Heart left ventricle (tissue), 13 donors: ENCODE measurements at regions not wholly inside any gene's neighbourhood (a gene's known extent, or its start where the extent isn't known, plus 50 kb on each side); places are given as distances from the start of the nearest gene placed in this dataset.

Experiments
- POLR2A ChIP-seq, 2 donors: fragments of 450-650 bp; IDR thresholded peaks; one replicate each; pipeline ENCODE4 v1.6.1; 2017; ENCODE audit warnings: antibody characterized with exemption in 2 of 2, mild to moderate bottlenecking in 2 of 2, moderate library complexity in 2 of 2
- TF ChIP-seq, protein P1 (sequence below), 12 donors: fragments of 200-600 bp; sonication (generic) in 4 of 12; IDR thresholded peaks; one replicate each; pipeline versions ENCODE4 v1.5.0 to v1.8.0; 2018 to 2022; ENCODE audit warnings: antibody characterized with exemption in 12 of 12, mild to moderate bottlenecking in 5 of 12
- donor health status: ischemic (EF 13 %, LVEDD 7.1; RV severe dilation, severe dysfunction).
- donor health status: DM: no; HTN: yes; CAD: no.
- donor health status: DM: no; HTN: no; CAD: no.
- donor health status: ischemic (EF 25% LVEDD 6.9; RV normal size, moderate dysfunction).
- donor health status: ischemic (EF 25% LVEDD 5.7; RV mildly dilated, moderate dysfunction).
- donor health status: ischemic (EF 35%, LVEDD 5.7; RV mildly dilated, moderate dysfunction).
- donor health status: nonischemic (EF 11% LVEDD 7.7; RV severe dilation, severe dysfunction).
- donor health status: DM: yes; HTN: yes; CAD: no.
- donor health status: PGD.
- donor health status: ischemic (EF 29% LVEDD 5.4; RV normal size, mild dysfunction).
- donor health status: nonischemic (EF 23%, LVEDD 6.1; RV moderate dilation, normal function).

DNA sequence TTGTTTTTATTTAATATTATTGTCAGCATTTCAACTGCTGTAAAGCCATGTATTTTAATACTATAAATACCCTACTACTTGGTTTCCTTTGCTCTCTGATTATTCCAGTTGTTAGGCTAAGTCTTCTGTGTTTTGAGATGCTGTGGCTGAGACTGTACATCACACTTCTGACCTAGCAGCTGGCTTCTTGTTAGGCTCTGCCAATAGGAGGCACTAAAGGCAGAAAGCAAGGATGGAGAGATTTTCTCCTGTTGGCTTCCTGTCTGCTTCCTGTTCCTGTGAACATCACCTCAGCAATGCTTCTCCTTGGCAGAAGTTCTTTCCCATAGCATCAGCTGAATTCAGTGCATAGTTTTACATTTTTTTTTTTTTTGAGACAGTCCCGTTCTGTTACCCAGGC, 68.3 kb upstream of the YPEL5 start:
- TF ChIP-seq, protein P1, sequence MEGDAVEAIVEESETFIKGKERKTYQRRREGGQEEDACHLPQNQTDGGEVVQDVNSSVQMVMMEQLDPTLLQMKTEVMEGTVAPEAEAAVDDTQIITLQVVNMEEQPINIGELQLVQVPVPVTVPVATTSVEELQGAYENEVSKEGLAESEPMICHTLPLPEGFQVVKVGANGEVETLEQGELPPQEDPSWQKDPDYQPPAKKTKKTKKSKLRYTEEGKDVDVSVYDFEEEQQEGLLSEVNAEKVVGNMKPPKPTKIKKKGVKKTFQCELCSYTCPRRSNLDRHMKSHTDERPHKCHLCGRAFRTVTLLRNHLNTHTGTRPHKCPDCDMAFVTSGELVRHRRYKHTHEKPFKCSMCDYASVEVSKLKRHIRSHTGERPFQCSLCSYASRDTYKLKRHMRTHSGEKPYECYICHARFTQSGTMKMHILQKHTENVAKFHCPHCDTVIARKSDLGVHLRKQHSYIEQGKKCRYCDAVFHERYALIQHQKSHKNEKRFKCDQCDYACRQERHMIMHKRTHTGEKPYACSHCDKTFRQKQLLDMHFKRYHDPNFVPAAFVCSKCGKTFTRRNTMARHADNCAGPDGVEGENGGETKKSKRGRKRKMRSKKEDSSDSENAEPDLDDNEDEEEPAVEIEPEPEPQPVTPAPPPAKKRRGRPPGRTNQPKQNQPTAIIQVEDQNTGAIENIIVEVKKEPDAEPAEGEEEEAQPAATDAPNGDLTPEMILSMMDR (IDR thresholded peaks at IDR 0.05) = no peak
- no peak for TF ChIP-seq POLR2A (IDR thresholded peaks at IDR 0.05)
